ENCODE measurements at regions not wholly inside any gene's neighbourhood (a gene's known extent, or its start where the extent isn't known, plus 50 kb on each side); places are given as distances from the start of the nearest gene placed in this dataset.
"Not testable (repeated sequence)": the region's sequence is repeated elsewhere in the genome, so short reads cannot be mapped to it uniquely, and the experiment has no call there.

GRCh38 chr2:237196409-237196808 is 110.7 kb downstream of the COPS8 start:
- peak; percentile 45 for DNase-seq (ENCODE audit: low read depth)

DNA sequence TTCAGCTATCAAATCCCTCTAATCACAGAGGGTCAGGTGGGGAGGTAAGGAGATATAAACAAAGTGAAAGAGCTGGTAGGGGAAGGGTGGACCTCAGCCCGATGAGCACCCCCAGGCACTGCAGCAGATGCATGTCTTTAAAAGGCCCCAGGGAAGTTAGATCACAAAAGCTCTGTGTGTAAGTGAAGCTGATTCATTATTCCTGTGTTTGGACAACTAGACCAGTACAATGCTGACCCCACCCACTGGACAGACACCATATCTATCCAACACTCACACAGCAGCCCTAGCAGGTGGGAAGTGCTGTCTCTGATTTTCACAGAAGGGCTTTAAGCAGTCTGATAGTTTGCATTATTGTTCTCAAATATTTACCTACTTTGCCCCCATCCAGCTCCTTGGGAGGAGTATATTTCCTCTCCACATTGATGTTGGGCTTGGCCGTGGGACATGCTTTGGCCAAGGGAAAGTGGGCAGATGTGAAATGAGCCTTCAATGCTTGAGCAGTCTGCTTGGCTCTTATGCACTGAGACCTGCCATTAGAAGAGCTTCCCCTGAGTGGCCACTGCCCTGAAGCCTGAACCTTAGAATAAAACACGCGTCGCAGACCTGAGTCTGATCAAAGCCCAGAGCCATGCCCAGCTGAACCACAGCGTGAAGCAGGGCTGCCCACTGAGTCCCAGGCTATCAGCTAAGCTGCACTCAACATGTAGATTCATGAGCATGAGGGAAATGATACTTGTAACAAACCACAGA is 111.4 kb downstream of the COPS8 start:
- DNase-seq (ENCODE audit: low read depth): peak; percentile 86

GRCh38 chr2:237198164-237198855 is 112.6 kb downstream of the COPS8 start:
- peak; percentile 90 for DNase-seq (ENCODE audit: low read depth)

- peak; percentile 65 for DNase-seq (ENCODE audit: low read depth)
Measured at GRCh38 chr2:237199082-237199481, 113.4 kb downstream of the COPS8 start.

DNA sequence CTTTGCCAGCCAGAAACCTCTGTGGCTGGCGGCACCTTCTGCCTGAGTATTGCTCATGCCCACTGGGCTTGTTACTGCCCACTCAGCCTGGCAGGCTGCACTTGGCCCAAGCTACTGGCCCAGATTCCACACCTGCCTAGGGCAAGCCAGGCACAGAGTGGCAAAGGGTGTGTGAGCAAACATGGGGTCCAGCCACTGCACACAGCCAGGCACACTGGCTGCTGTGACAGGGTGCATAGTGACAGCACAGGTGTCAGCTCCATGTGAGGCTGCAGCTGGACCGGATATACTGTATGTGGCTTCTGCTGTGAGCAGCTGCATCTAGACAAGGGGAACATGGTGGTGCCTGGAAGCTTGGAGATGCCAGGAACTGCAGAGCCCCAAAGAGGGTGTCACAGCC is 113.9 kb downstream of the COPS8 start:
- DNase-seq (ENCODE audit: low read depth): no peak

DNA sequence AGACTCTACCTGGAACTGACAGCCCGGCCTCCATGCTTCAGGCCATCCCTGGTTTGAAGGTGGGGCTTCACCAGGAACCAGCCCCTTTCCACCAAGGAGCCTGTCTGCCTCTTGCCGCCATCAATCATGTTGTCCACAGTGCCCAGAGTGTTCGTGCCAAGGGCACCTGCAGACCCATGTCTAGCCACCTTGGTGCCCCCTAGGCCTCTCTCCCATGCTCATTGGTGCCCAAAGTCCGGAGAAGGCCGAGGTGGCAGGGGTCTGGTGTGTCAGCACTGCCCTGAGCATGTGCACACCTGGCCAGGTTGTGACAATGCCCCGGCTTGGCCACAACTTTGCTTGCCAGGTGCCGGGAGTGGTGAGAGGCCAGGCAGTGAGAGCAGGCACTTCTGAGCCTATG is 114.8 kb downstream of the COPS8 start:
- no peak for DNase-seq (ENCODE audit: low read depth)

- DNase-seq (ENCODE audit: low read depth): peak; percentile 99
Measured at GRCh38 chr2:237201461-237202287, 116.0 kb downstream of the COPS8 start.

DNA sequence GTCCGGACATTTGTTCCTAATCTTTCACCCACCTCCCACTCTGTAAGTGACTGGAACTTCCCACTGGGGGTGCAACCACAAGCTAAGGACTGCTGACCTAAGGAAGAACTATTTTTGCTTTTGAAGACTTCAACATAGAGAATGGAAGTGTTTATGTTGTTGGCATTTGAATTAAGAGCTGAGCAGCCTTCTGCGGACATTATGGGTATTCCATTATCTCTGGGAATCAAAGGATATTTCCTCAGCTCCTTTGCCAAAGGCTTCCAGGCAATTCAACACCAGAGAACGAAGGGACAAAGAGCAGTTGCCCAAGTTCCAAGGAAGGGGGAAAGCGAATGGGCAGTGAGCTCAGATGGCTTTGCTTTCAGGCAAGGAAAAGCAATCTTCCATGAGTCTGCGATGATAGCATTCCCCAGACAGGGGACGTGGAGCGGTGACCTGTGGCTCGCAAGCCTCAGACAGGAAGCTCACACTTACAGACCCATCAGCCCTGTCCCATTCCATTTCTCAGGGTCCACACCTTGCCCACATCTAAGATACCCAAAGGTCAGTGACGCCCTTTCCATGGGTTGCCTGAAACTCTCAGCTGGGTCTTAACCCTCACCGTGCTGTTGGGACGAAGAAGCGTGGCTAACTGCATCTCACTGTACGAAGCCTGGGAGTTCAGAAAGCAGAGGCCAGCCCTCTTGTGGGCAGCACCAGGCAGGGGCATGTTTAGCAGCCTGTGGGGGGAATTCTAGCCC is 116.8 kb downstream of the COPS8 start:
- DNase-seq (ENCODE audit: low read depth): no peak

DNA sequence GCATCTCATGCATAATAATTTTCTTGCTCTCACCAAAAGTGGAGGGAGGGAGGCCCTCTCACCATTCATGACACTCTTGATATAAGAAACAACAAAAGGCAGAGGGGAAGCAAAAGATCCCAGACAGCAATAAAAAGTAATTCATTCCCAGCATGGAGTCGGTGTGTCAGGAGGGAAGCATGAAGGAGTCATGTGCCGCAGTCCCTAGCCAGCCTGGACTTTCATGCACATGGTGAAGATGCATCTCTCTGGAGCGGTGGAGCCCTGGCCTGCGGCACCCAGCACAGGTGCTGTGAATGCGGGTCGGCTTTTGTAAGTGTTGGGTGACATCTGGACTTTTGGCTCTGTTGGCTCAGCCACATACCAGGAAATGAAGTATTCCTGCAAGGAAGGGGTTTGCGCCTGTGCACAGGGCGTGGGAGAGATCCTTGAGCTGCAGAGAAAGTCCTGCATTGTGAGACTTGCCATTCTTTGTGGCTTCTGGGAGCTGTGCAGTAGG is 119.4 kb downstream of the COPS8 start:
- DNase-seq (ENCODE audit: low read depth): peak; percentile 83

GRCh38 chr2:237205561-237205971 is 119.9 kb downstream of the COPS8 start:
- DNase-seq (ENCODE audit: low read depth): no peak

DNA sequence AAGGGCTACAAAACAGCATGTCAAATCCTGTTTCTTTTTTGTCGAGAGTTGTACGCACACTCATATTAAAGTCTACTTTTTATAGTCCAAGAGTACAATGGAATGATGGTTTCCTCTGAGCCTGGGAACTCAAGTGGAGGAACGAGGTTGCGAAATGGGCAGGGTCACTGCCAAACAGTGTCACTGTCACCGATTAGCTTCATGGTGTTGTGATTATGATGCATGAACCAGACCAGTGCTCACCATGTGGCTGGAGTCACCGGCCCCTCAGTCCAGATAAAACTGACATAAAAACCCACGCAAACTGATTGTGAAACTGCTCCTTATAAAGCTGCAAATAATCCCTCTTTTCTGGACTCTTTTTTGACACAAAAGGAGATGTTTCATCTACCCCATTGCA is 122.0 kb downstream of the COPS8 start:
- DNase-seq (ENCODE audit: low read depth): peak; percentile 93

- DNase-seq (ENCODE audit: low read depth): peak; percentile 100
Measured at GRCh38 chr2:237208373-237209260, 122.9 kb downstream of the COPS8 start.

DNA sequence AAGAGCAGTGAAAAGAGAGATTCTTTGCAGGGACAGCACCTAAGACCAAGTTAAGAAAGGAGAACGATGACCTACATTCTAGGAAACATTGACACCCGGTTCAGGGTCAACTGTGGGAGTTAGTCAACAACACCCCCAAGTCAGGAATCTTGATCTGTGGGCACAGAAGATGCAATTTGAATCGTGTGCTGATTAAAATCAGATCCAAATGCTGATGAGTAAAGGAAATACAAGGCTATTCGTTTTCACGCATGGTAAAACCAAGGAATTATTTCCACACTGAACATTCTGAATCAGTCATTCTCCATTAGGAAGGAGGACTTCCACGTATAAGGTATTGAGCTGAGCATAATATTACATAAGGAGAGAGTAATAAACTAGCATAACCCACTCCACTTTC is 124.2 kb downstream of the COPS8 start:
- no peak for DNase-seq (ENCODE audit: low read depth)

DNA sequence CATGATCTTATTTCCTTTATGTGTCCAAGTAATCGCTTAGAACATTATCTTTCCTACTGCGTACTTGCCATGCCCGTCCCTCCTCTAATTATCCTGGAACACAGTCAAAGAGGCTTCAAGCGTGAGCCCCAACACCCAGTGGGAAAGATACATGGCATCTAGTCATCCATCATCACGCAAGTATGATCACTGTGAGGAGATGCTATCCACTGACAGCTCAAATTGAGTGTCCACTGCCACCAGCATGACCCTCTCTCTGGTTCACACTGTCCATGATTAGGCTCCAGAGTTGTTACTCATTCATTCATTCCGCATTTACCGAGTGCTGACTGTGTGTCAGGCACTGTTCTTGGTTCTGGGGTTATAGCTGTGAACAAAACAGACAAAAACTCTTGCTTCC is 124.6 kb downstream of the COPS8 start:
- DNase-seq (ENCODE audit: low read depth): no peak

- no peak for DNase-seq (ENCODE audit: low read depth)
Measured at GRCh38 chr2:237210763-237211162, 125.1 kb downstream of the COPS8 start.

- DNase-seq (ENCODE audit: low read depth): not testable (repeated sequence)
Measured at GRCh38 chr2:237212356-237213279, 126.9 kb downstream of the COPS8 start.

DNA sequence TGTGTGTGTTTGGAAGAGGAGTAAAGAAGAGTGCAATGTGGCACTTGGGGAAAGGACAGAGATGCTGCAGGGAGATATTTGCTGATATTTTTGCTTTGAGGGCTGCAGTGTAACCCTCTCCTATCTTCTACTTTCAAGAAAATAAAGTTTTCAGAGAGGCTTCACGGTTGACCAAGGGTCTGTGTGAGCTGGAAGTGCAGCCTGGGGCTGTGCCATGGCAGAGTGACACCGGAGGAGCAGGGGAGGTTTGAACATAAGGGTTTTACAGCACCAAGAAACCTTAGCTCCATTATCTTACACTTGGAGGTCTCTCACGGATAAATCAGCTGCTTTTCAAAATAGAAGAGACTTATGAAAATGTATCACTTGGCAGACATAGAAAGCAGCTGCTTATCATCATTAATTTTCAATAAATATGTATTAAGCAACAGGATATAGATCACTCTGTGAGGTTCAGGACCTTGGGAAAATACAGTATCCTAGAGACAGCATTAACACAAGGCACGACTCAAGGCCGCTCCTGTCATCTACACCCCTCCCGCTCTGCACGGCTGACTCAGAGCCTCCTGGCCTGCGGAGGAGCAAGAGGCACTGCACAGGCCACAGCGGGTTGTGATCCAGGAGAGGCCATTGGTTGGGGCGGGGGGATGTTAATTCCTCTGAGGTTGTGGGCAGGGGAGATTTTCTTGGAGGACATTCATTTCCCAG is 127.8 kb downstream of the COPS8 start:
- peak; percentile 88 for DNase-seq (ENCODE audit: low read depth)

- no peak for DNase-seq (ENCODE audit: low read depth)
Measured at GRCh38 chr2:237214030-237214675, 128.5 kb downstream of the COPS8 start.

Data from EH (cell line).